Osteoblast (primary cell): ENCODE measurements at regions not wholly inside any gene's neighbourhood (a gene's known extent, or its start where the extent isn't known, plus 50 kb on each side); places are given as distances from the start of the nearest gene placed in this dataset.
"Not testable (repeated sequence)": the region's sequence is repeated elsewhere in the genome, so short reads cannot be mapped to it uniquely, and the experiment has no call there.

Source experiments
- DNase-seq: peaks from one replicate; pipeline ENCODE4 v3.0.0; 2011; ENCODE audit warnings: low spot score, mixed read lengths; ENCODE audit not compliant: insufficient read length; ENCODE audit errors: missing footprints
- H2AFZ ChIP-seq: 2 replicates; pipeline ENCODE4 v1.6.0; 2011; ENCODE audit warnings: mild to moderate bottlenecking, low read length
- H3K27ac ChIP-seq: 2 replicates; pipeline ENCODE4 v1.5.1; 2011; ENCODE audit warnings: mild to moderate bottlenecking, low read depth, low read length, moderate library complexity
- H3K27me3 ChIP-seq: 2 replicates; pipeline ENCODE4 v1.6.0; 2012; ENCODE audit warnings: mild to moderate bottlenecking, control low read depth, inconsistent platforms, low read length, moderate library complexity; ENCODE audit not compliant: insufficient read depth
- H3K36me3 ChIP-seq: 2 replicates; pipeline ENCODE4 v1.5.1; 2011; ENCODE audit warnings: mild to moderate bottlenecking, low read length, control low read depth, moderate library complexity; ENCODE audit not compliant: insufficient read depth
- H3K4me1 ChIP-seq: 2 replicates; pipeline ENCODE4 v1.5.1; 2011; ENCODE audit warnings: mild to moderate bottlenecking, low read length, control low read depth, moderate library complexity; ENCODE audit not compliant: insufficient read depth
- H3K4me2 ChIP-seq: 2 replicates; pipeline ENCODE4 v1.6.0; 2011; ENCODE audit warnings: mild to moderate bottlenecking, low read length; ENCODE audit not compliant: insufficient read depth
- H3K4me3 ChIP-seq: fragments of 200-600 bp; sonication (generic); 3 replicates; pipeline ENCODE4 v1.5.1; 2012; ENCODE audit warnings: mild to moderate bottlenecking, low read length, inconsistent platforms; ENCODE audit not compliant: insufficient read depth
- H3K79me2 ChIP-seq: 2 replicates; pipeline ENCODE4 v1.6.0; 2012; ENCODE audit warnings: mild to moderate bottlenecking, low read length, control low read depth, inconsistent platforms; ENCODE audit not compliant: insufficient read depth
- H3K9me3 ChIP-seq: 2 replicates; pipeline ENCODE4 v1.5.1; 2011; ENCODE audit warnings: low read depth, low read length, control low read depth
- H4K20me1 ChIP-seq: 2 replicates; pipeline ENCODE4 v1.6.0; 2012; ENCODE audit warnings: mild to moderate bottlenecking, low read length, control low read depth; ENCODE audit not compliant: insufficient read depth
- CTCF ChIP-seq: IDR thresholded peaks from 2 replicates; pipeline ENCODE4 v1.5.1; 2011; ENCODE audit warnings: mild to moderate bottlenecking, low read depth, low read length, moderate library complexity; ENCODE audit errors: extremely low read depth

- not testable (repeated sequence) for H3K27me3 ChIP-seq, H3K79me2 ChIP-seq, H3K9me3 ChIP-seq, H3K27ac ChIP-seq, DNase-seq, H3K4me3 ChIP-seq, H3K4me2 ChIP-seq, H4K20me1 ChIP-seq, H3K4me1 ChIP-seq, H2AFZ ChIP-seq, H3K36me3 ChIP-seq
Observed at GRCh38 chr15:85262461-85263055, 117.8 kb upstream of the AKAP13 start.

GRCh38 chr15:85263842-85264440, 116.5 kb upstream of the AKAP13 start:
- H3K27ac ChIP-seq, H3K27me3 ChIP-seq, H3K79me2 ChIP-seq, DNase-seq, H3K9me3 ChIP-seq, H3K4me1 ChIP-seq, H4K20me1 ChIP-seq, H2AFZ ChIP-seq, H3K4me2 ChIP-seq, H3K36me3 ChIP-seq, H3K4me3 ChIP-seq: not testable (repeated sequence)

GRCh38 chr15:85264614-85265190, 115.7 kb upstream of the AKAP13 start:
- not testable (repeated sequence) for H3K9me3 ChIP-seq, H3K4me3 ChIP-seq, H3K36me3 ChIP-seq, H3K4me2 ChIP-seq, H3K4me1 ChIP-seq, H3K27me3 ChIP-seq, H2AFZ ChIP-seq, DNase-seq, H3K27ac ChIP-seq, H3K79me2 ChIP-seq, H4K20me1 ChIP-seq

- H3K4me2 ChIP-seq, H3K27me3 ChIP-seq, H3K36me3 ChIP-seq: not testable (repeated sequence)
Observed at GRCh38 chr15:85267158-85267857, 113.1 kb upstream of the AKAP13 start.

GRCh38 chr15:85274315-85275050, 105.9 kb upstream of the AKAP13 start:
- no peak for DNase-seq
- no peaks in the 10 kb centered on the region for H4K20me1 ChIP-seq
- H2AFZ ChIP-seq: no peak overlapping the region
- no peak for TF ChIP-seq CTCF
- no peaks in the 10 kb centered on the region for H3K9me3 ChIP-seq
- no peaks in the 10 kb centered on the region for H3K27me3 ChIP-seq
- no peak overlapping the region for H3K4me3 ChIP-seq
- no peak overlapping the region for H3K4me2 ChIP-seq
- no peaks in the 10 kb centered on the region for H3K36me3 ChIP-seq
- no peaks in the 10 kb centered on the region for H3K79me2 ChIP-seq
- no peaks in the 10 kb centered on the region for H3K4me1 ChIP-seq
- no peak overlapping the region for H3K27ac ChIP-seq

More at GRCh38 chr15:85267158-85267857, 113.1 kb upstream of the AKAP13 start:
- not testable (repeated sequence) for H3K79me2 ChIP-seq, H3K4me3 ChIP-seq, H3K9me3 ChIP-seq, H3K4me1 ChIP-seq, H2AFZ ChIP-seq, H4K20me1 ChIP-seq, DNase-seq, H3K27ac ChIP-seq
